NCI-H2227 (cell line): ENCODE measurements at regions not wholly inside any gene's neighbourhood (a gene's known extent, or its start where the extent isn't known, plus 50 kb on each side); places are given as distances from the start of the nearest gene placed in this dataset.
A peak's percentile ranks its signal among the peaks of the same experiment; 100 is the strongest.

Source experiments
- DNase-seq: peaks from one replicate; lab custom pipeline; 2025; ENCODE audit not compliant: unreplicated experiment; lab: John Stamatoyannopoulos, UW

GRCh38 chr5:61622156-61622555 lies 290.1 kb downstream of the ZSWIM6 start:
- no peak for DNase-seq

GRCh38 chr5:61623401-61624069 lies 291.5 kb downstream of the ZSWIM6 start:
- DNase-seq: peak; percentile 18

GRCh38 chr5:61624553-61625136 lies 292.6 kb downstream of the ZSWIM6 start:
- no peak for DNase-seq

- peak; percentile 23 for DNase-seq
Measured at GRCh38 chr5:61625137-61625561, 293.1 kb downstream of the ZSWIM6 start.

- no peak for DNase-seq
Measured at GRCh38 chr5:61625681-61626621, 293.9 kb downstream of the ZSWIM6 start.

GRCh38 chr5:61626639-61627282 lies 294.7 kb downstream of the ZSWIM6 start:
- no peak for DNase-seq

- DNase-seq: no peak
Measured at GRCh38 chr5:61627531-61627930, 295.5 kb downstream of the ZSWIM6 start.

GRCh38 chr5:61630908-61631307 lies 298.9 kb downstream of the ZSWIM6 start:
- DNase-seq: no peak

GRCh38 chr5:61631438-61631941 lies 299.4 kb downstream of the ZSWIM6 start:
- DNase-seq: peak; percentile 43

- no peak for DNase-seq
Measured at GRCh38 chr5:61632064-61632463, 300.0 kb downstream of the ZSWIM6 start.

GRCh38 chr5:61635271-61635670 lies 303.2 kb downstream of the ZSWIM6 start:
- DNase-seq: no peak

- DNase-seq: no peak
Measured at GRCh38 chr5:61637566-61637965, 305.5 kb downstream of the ZSWIM6 start.

- DNase-seq: no peak
Measured at GRCh38 chr5:61638476-61638875, 306.4 kb downstream of the ZSWIM6 start.

- no peak for DNase-seq
Measured at GRCh38 chr5:61640179-61641021, 308.3 kb downstream of the ZSWIM6 start.

- DNase-seq: no peak
Measured at GRCh38 chr5:61641748-61642565, 309.9 kb downstream of the ZSWIM6 start.

GRCh38 chr5:61647672-61648071 lies 315.6 kb downstream of the ZSWIM6 start:
- no peak for DNase-seq

- no peak for DNase-seq
Measured at GRCh38 chr5:61649231-61649630, 317.2 kb downstream of the ZSWIM6 start.

- DNase-seq: no peak
Measured at GRCh38 chr5:61649971-61650370, 317.9 kb downstream of the ZSWIM6 start.

GRCh38 chr5:61650661-61651060 lies 318.6 kb downstream of the ZSWIM6 start:
- no peak for DNase-seq
